ENCODE measurements at regions not wholly inside any gene's neighbourhood (a gene's known extent, or its start where the extent isn't known, plus 50 kb on each side); places are given as distances from the start of the nearest gene placed in this dataset.

- no peak for TF ChIP-seq CTCF (conservative IDR thresholded peaks at IDR 0.05; ENCODE audit: low read length)
- no peak for TF ChIP-seq EZH2phosphoT487 (IDR thresholded peaks at IDR 0.05; ENCODE audit: borderline replicate concordance)
Measured at GRCh38 chr10:30210296-30210695, 138.8 kb downstream of the MTPAP start.

Data from Loucy (cell line).